Astrocyte of the cerebellum (primary cell): ENCODE measurements at regions not wholly inside any gene's neighbourhood (a gene's known extent, or its start where the extent isn't known, plus 50 kb on each side); places are given as distances from the start of the nearest gene placed in this dataset.

ENCODE experiments used
- DNase-seq: peaks from one replicate; pipeline ENCODE4 v3.0.0-alpha.2; 2011; ENCODE audit warnings: low read depth
- H3K4me3 ChIP-seq: 2 replicates; pipeline ENCODE4 v1.5.1; 2011; ENCODE audit warnings: mild to moderate bottlenecking, low read depth, low read length, moderate library complexity
- CTCF ChIP-seq: IDR thresholded peaks from 2 replicates; pipeline ENCODE4 v1.5.1; 2012; ENCODE audit warnings: low read length, low read depth, moderate library complexity, mild to moderate bottlenecking; ENCODE audit errors: missing control alignments
- in situ Hi-C: cut with HindIII; loops from 2 replicates; pipeline ENCODE4 v1.10.0; 2017; ENCODE audit warnings: low sequenced_read_pairs

DNA sequence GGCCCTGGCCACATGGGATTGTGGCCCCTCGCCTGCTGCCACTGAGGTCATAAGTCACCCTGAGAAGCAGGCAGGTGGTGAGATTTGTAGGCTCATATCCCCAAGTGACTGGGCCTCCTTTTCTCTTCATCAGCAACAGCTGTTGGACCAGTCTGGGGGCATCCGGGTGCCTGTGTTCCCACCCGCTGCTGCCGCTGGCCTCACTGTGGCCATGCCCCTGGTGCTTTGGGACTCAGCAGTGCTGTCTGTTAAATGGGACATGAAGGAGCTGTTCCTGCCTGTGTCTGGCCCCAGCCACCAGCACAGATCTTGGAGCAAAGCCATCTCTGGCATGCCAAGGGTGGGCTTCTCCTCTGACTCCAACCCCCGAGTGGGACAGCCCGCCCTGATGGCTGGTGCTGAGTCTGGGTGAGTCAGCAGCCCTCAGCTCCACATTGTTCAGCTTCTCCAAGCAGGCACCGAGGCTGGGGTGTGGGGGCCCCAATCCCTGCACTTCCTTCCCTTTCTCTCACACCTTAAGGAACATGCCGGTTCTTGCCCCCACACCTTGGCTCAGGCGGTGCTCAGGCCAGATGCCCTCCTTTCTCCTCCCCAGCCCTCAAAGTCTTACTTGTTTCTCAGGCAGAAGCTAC is 207.9 kb downstream of the GLI2 start:
- no peak for DNase-seq
- H3K4me3 ChIP-seq, result no peak overlapping the region
- in situ Hi-C loops, result no loop called here
- TF ChIP-seq CTCF, result no peak

DNA sequence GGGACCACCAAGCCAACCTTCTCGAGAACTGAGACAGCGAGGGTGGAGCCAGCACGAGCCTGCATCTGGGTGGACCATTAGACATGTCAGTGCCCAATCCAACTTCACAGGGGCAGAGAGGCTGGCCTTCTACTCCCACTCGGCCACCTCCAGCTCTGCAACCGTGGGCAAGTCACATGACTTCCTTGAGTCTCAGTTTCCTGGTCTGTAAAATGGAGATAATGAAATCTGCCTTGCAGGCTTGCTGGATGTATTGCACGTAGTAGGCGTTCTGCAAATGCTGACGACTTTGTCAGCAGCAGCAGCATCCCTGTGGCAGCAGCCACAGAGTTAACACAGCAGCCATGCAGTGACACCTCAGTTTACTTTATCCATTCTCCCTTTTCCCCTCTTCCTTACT is 208.9 kb downstream of the GLI2 start:
- TF ChIP-seq CTCF, result no peak
- no peak overlapping the region for H3K4me3 ChIP-seq
- in situ Hi-C loops, result no loop called here
- no peak for DNase-seq

DNA sequence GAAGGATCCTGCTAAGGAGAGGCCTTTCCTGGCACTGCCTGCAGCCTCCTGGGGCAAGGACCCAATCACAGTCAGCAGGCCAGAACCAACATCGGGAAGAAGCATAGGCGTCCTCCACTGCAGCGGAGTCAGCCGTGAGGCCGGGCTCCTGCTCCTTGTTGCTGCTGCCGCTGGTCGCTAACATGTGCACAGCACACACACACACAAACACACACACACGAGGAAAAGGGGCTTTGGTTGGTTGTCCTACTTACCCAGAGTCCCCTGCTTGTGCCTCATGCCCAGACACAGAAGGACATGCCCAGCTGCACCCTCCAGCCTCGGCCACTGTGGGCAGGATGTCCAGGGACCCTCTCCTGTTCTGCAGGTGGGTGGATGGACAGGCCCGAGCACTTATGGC is 209.4 kb downstream of the GLI2 start:
- DNase-seq, result no peak
- in situ Hi-C loops, result no loop called here

GRCh38 chr2:120945832-120946499 is 210.3 kb downstream of the GLI2 start:
- in situ Hi-C loops, result no loop called here
- H3K4me3 ChIP-seq, result no peak overlapping the region
- TF ChIP-seq CTCF, result no peak
- DNase-seq, result no peak

More for the DNA sequence above, 209.4 kb downstream of the GLI2 start:
- H3K4me3 ChIP-seq, result no peak overlapping the region
- no peak for TF ChIP-seq CTCF

- H3K4me3 ChIP-seq, result no peak overlapping the region
- no peak for TF ChIP-seq CTCF
- no peak for DNase-seq
- in situ Hi-C loops, result no loop called here
These were observed 211.7 kb downstream of the GLI2 start for GRCh38 chr2:120947327-120947726.

DNA sequence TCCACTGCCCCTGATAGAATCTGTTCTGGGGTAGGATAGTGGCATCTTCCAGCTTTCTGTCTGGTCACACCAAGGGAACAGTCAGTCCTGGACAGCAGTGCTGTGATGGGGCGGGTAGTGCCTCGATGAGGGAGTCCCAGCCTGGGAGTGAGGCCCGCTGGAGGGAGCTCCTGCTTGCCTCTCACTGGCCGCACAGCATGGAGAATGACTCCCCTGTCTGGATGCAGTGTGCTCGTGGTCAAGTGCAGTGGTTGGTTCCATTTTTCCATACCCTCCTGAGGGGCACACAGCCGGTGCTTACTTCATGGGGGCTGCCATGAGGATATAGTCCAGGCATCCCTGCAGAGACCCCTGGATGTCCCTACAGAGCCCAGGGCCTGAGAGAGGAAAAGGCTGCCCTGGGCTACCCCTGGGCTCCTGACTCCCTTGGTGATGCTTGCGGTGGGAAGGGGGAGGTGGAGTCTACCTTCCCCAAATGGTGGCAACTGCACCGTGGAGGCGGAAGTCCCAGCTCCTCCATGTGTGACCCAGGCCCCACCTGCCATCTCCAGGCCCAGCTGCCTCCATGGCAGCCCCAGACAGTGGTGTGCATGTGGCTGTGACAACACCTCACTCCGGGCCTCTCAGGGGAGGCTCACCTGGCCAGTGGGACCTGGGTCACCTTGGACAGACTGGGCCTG is 212.5 kb downstream of the GLI2 start:
- H3K4me3 ChIP-seq, result no peak overlapping the region
- in situ Hi-C loops, result no loop called here
- no peak for TF ChIP-seq CTCF
- DNase-seq, result no peak
